ENCODE measurements at regions not wholly inside any gene's neighbourhood (a gene's known extent, or its start where the extent isn't known, plus 50 kb on each side); places are given as distances from the start of the nearest gene placed in this dataset.

DNA sequence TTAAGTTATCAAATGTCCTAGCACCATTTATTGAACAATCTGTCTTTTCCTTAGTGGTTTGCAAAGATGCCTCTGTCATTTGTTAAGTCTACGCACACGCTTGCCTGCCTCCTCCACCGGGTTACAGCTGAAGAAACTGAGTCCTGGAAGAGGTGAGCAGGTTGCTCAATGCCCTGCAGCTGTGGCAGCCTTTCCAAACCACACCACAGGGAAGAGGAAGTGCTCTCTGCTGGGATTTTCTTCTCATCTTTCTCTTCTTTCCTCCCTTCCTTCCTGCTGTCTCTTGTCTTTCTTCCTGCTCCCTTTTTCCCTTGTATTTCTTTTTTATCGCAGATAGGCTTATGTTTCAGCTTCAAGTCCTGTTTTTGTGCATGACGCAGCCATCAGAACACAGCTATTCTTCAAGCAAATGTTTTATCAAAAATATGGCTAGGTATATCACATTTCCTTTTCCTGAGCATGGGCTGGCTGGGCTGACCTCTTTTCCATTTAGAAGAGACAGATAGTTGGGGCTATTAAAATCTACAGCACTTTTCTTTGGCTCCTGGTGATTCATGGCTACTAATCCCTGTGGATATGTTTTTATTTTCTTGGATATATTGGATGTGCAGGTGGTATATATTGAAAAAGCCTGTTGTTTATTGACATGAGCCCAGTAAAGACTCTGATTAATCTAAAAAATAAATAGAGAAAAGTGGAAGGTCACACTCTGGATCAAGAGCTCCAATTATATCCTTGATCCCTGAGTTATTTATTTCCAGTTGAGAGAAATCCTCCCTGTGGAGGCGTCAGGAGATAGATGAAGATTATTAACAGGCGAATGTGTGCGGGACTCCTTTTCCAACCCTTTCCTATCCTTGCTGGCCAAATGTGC, 214.6 kb downstream of the TSN start:
- no peak overlapping the region for H3K9ac ChIP-seq (ENCODE audit: low read depth, low read length)
- H3K4me3 ChIP-seq (ENCODE audit: low read depth, low read length) = no peak overlapping the region
- H3K4me1 ChIP-seq (ENCODE audit: control insufficient read depth, insufficient read depth, low read length) = peaks cover 6% of the 10 kb centered on the region
- H3K36me3 ChIP-seq (ENCODE audit: control insufficient read depth, insufficient read depth, low read length) = no peaks in the 10 kb centered on the region
- H3K9me3 ChIP-seq (ENCODE audit: control insufficient read depth, insufficient read depth, low read length) = no peaks in the 10 kb centered on the region
- H3K27me3 ChIP-seq (ENCODE audit: control insufficient read depth, insufficient read depth, low read length) = no peaks in the 10 kb centered on the region

DNA sequence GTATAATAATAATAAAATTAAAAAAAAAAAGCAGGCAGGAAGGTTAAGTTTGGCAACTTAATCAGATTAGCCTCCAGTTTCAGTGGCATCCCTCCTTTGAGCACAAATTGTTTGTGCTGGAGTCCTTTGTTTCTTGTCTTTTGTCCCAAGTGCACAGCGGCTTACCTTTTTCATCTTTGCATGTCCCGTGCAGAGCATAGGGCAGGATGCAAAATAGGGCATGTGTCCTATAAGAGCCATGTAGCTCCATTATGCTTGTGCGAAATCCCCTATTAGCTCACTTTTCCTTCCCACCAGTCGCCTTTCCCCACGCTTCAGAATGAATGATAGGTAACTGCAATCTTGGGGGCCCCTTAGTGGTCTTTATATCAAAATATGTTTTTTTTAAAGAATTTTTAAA, 216.8 kb downstream of the TSN start:
- H3K27me3 ChIP-seq (ENCODE audit: control insufficient read depth, insufficient read depth, low read length) = no peaks in the 10 kb centered on the region
- H3K36me3 ChIP-seq (ENCODE audit: control insufficient read depth, insufficient read depth, low read length) = no peaks in the 10 kb centered on the region
- no peak overlapping the region for H3K9ac ChIP-seq (ENCODE audit: low read depth, low read length)
- peaks cover 9% of the 10 kb centered on the region for H3K4me1 ChIP-seq (ENCODE audit: control insufficient read depth, insufficient read depth, low read length)
- no peaks in the 10 kb centered on the region for H3K9me3 ChIP-seq (ENCODE audit: control insufficient read depth, insufficient read depth, low read length)
- no peak overlapping the region for H3K4me3 ChIP-seq (ENCODE audit: low read depth, low read length)

- Histone ChIP-seq H3K27me3 (ENCODE audit: control insufficient read depth, insufficient read depth, low read length) (no peaks in the 10 kb centered on the region), H3K36me3 (ENCODE audit: control insufficient read depth, insufficient read depth, low read length) (no peaks in the 10 kb centered on the region), H3K4me1 (ENCODE audit: control insufficient read depth, insufficient read depth, low read length) (peaks cover 9% of the 10 kb centered on the region), H3K4me3 (ENCODE audit: low read depth, low read length) (peak overlapping the region; percentile 26), H3K9me3 (ENCODE audit: control insufficient read depth, insufficient read depth, low read length) (no peaks in the 10 kb centered on the region), H3K9ac (ENCODE audit: low read depth, low read length) (no peak overlapping the region)
Measured at GRCh38 chr2:121974897-121975661, 219.6 kb downstream of the TSN start.

DNA sequence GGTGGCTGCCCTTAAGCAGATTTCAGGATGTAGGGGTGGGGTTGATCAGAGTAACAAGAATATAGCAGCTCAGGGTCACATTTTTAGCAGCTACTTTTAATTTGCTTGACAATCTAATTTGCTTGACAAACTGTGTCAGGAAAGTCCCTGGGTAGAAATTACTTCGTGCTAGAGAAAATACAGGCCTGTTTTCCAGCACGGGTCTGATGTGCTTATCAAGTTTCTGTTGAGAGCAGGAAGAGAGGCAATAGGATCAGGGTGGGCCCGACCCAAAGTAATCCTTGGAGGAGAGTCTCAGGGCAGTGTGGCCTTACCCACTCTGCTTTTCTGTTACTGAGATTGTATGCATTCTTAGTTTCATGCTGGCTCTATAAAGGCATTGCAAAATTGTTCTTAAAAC, 221.5 kb downstream of the TSN start:
- no peak overlapping the region for H3K4me3 ChIP-seq (ENCODE audit: low read depth, low read length)
- peaks cover 9% of the 10 kb centered on the region for H3K4me1 ChIP-seq (ENCODE audit: control insufficient read depth, insufficient read depth, low read length)
- H3K9me3 ChIP-seq (ENCODE audit: control insufficient read depth, insufficient read depth, low read length) = no peaks in the 10 kb centered on the region
- H3K36me3 ChIP-seq (ENCODE audit: control insufficient read depth, insufficient read depth, low read length) = no peaks in the 10 kb centered on the region
- H3K9ac ChIP-seq (ENCODE audit: low read depth, low read length) = no peak overlapping the region
- no peaks in the 10 kb centered on the region for H3K27me3 ChIP-seq (ENCODE audit: control insufficient read depth, insufficient read depth, low read length)

DNA sequence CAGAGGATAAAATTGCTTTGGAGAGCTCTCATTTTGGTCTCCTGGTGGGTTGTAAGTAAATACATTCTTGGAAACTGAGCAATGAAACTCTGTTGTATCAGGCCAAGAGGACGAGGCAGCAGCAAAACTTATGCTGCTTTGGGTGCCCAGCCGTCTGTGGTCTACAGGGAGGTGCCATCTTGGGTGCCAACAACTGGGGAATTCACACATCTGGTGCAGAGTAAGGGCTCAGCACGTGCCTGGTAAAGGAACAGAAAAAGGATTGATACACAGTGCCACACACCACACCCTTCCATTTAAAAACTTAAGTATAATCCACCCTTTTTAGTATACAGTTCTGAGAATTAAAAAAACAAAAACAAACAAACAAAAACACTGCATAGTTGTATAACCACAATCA, 221.9 kb downstream of the TSN start:
- H3K4me3 ChIP-seq (ENCODE audit: low read depth, low read length) = no peak overlapping the region
- H3K36me3 ChIP-seq (ENCODE audit: control insufficient read depth, insufficient read depth, low read length) = no peaks in the 10 kb centered on the region
- H3K27me3 ChIP-seq (ENCODE audit: control insufficient read depth, insufficient read depth, low read length) = no peaks in the 10 kb centered on the region
- peaks cover 9% of the 10 kb centered on the region for H3K4me1 ChIP-seq (ENCODE audit: control insufficient read depth, insufficient read depth, low read length)
- H3K9ac ChIP-seq (ENCODE audit: low read depth, low read length) = no peak overlapping the region
- no peaks in the 10 kb centered on the region for H3K9me3 ChIP-seq (ENCODE audit: control insufficient read depth, insufficient read depth, low read length)

DNA sequence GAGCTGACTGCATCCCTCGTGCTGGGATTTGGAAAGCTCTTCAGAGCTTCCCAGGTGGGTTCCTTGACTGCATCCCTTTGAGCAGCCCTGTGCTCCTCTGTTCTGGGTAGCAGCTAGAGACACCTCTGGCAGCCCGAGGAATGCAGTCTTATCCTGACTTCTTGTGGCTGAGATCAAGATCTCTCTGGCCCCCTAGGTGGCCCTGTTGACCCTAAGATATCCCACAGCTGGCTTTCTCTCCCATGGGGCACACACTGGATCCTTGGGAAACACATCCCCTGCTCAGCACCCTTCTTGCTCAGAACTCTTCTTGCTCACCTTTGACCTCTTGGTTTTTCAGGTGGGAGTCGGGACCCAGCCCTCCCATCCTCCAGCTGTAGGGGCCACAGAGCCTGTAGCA, 237.2 kb downstream of the TSN start:
- H3K4me1 ChIP-seq (ENCODE audit: control insufficient read depth, insufficient read depth, low read length) = no peaks in the 10 kb centered on the region
- no peaks in the 10 kb centered on the region for H3K9me3 ChIP-seq (ENCODE audit: control insufficient read depth, insufficient read depth, low read length)
- H3K9ac ChIP-seq (ENCODE audit: low read depth, low read length) = no peak overlapping the region
- no peaks in the 10 kb centered on the region for H3K27me3 ChIP-seq (ENCODE audit: control insufficient read depth, insufficient read depth, low read length)
- no peaks in the 10 kb centered on the region for H3K36me3 ChIP-seq (ENCODE audit: control insufficient read depth, insufficient read depth, low read length)
- H3K4me3 ChIP-seq (ENCODE audit: low read depth, low read length) = no peak overlapping the region

DNA sequence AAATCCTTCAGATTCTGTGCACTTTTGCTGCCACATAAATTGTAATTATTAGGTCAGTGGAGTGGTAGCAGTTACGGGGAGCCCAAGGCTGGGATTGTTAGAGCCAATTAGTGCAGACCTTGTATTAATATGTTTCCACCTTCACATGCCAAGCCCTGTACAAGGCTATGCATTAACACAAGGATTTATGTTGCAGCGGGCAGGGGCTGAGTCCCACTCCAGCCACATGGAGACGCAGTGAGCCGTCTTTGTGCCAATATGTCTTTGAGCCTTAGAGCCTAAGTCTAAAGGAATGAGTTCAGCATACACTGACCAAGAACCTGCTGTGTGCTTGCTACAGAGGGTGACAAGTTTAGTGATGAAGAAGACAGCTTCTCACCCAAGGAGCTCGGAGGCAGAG, 238.2 kb downstream of the TSN start:
- Histone ChIP-seq H3K9ac (ENCODE audit: low read depth, low read length) (no peak overlapping the region), H3K27me3 (ENCODE audit: control insufficient read depth, insufficient read depth, low read length) (no peaks in the 10 kb centered on the region), H3K4me3 (ENCODE audit: low read depth, low read length) (no peak overlapping the region), H3K9me3 (ENCODE audit: control insufficient read depth, insufficient read depth, low read length) (no peaks in the 10 kb centered on the region), H3K4me1 (ENCODE audit: control insufficient read depth, insufficient read depth, low read length) (no peaks in the 10 kb centered on the region), H3K36me3 (ENCODE audit: control insufficient read depth, insufficient read depth, low read length) (no peaks in the 10 kb centered on the region)

- H3K27me3 ChIP-seq (ENCODE audit: control insufficient read depth, insufficient read depth, low read length) = no peaks in the 10 kb centered on the region
- no peaks in the 10 kb centered on the region for H3K36me3 ChIP-seq (ENCODE audit: control insufficient read depth, insufficient read depth, low read length)
- H3K4me3 ChIP-seq (ENCODE audit: low read depth, low read length) = no peak overlapping the region
- no peak overlapping the region for H3K9ac ChIP-seq (ENCODE audit: low read depth, low read length)
- no peaks in the 10 kb centered on the region for H3K4me1 ChIP-seq (ENCODE audit: control insufficient read depth, insufficient read depth, low read length)
- H3K9me3 ChIP-seq (ENCODE audit: control insufficient read depth, insufficient read depth, low read length) = no peaks in the 10 kb centered on the region
Measured at GRCh38 chr2:121994238-121995206, 239.1 kb downstream of the TSN start.

GRCh38 chr2:121998751-121999150, 243.3 kb downstream of the TSN start:
- no peaks in the 10 kb centered on the region for H3K27me3 ChIP-seq (ENCODE audit: control insufficient read depth, insufficient read depth, low read length)
- no peak overlapping the region for H3K4me3 ChIP-seq (ENCODE audit: low read depth, low read length)
- H3K36me3 ChIP-seq (ENCODE audit: control insufficient read depth, insufficient read depth, low read length) = no peaks in the 10 kb centered on the region

DNA sequence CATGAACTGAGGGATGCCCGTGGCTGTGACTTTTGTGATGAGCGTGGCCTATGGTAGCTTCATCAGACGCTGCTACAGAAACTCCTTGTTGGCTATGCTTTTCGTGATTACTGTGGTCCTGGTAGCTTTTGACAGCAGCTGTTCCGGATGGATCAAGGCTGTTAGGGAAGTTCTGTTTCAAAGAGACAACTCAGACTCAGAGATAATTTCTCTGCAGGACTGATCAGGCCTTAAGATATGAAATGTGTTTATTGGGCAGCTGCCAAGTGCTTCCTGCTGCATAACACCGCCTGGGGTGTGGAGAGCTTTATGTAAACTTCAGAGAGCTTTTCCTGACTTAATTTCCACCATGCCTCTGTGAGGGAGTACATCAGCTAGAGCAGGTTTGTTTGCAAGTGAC, 243.8 kb downstream of the TSN start:
- H3K9me3 ChIP-seq (ENCODE audit: control insufficient read depth, insufficient read depth, low read length) = no peaks in the 10 kb centered on the region
- H3K4me3 ChIP-seq (ENCODE audit: low read depth, low read length) = no peak overlapping the region
- H3K4me1 ChIP-seq (ENCODE audit: control insufficient read depth, insufficient read depth, low read length) = no peaks in the 10 kb centered on the region
- H3K36me3 ChIP-seq (ENCODE audit: control insufficient read depth, insufficient read depth, low read length) = no peaks in the 10 kb centered on the region
- no peaks in the 10 kb centered on the region for H3K27me3 ChIP-seq (ENCODE audit: control insufficient read depth, insufficient read depth, low read length)
- H3K9ac ChIP-seq (ENCODE audit: low read depth, low read length) = no peak overlapping the region

More at GRCh38 chr2:121998751-121999150, 243.3 kb downstream of the TSN start:
- Histone ChIP-seq H3K4me1 (ENCODE audit: control insufficient read depth, insufficient read depth, low read length) (no peaks in the 10 kb centered on the region), H3K9me3 (ENCODE audit: control insufficient read depth, insufficient read depth, low read length) (no peaks in the 10 kb centered on the region), H3K9ac (ENCODE audit: low read depth, low read length) (no peak overlapping the region)

DNA sequence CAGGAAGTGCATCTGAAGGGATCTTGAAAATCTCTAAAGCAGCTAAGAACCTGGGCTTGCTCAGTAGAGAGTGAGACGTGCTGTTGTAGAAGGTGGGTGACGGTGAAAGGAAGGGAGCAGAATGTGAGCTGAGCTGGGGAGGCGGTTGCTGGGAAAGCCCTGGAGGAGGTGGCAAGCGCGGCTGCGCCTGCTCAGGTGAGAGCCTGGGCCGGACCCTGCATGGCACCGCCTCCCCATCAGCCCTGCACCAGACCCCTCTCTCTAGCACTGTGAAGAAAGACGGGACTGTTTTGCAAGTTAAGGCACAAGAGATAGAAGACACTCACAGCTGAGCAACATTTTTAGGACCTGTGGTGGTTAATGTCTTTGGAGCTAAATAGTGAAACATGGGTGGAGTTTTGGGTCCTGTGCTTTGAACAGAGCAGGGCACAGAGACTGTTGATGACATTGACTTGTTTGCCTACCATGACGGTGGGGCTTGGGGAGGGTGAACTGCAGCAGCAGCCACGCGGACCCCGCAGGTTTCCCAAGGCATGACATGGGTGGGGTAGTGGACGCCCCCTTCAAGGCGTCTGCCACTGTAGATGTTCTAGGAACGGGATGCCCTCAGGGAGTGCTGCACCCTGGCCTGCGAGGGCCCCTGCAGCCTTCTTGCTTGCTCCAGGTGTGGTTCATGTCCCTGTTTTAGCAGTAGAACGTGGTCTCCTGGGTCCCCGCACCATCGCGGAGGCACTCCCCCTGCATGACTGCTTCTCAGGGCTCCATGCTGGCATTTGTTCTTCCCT, 245.3 kb downstream of the TSN start:
- Histone ChIP-seq H3K9ac (ENCODE audit: low read depth, low read length) (no peak overlapping the region), H3K27me3 (ENCODE audit: control insufficient read depth, insufficient read depth, low read length) (no peaks in the 10 kb centered on the region), H3K4me3 (ENCODE audit: low read depth, low read length) (no peak overlapping the region), H3K36me3 (ENCODE audit: control insufficient read depth, insufficient read depth, low read length) (no peaks in the 10 kb centered on the region), H3K4me1 (ENCODE audit: control insufficient read depth, insufficient read depth, low read length) (no peaks in the 10 kb centered on the region), H3K9me3 (ENCODE audit: control insufficient read depth, insufficient read depth, low read length) (no peaks in the 10 kb centered on the region)

All from iPS-15b (cell line).